OCI-LY7 (cell line): ENCODE measurements at regions not wholly inside any gene's neighbourhood (a gene's known extent, or its start where the extent isn't known, plus 50 kb on each side); places are given as distances from the start of the nearest gene placed in this dataset.

Source experiments
- BruUV-seq: library from RNA; stranded (reverse); fragments of 400-500 nt; replicated peaks from 2 replicates; lab custom pipeline; 2021; lab: Mats Ljungman, UMichigan
- CTCF ChIA-PET: fragments of 300-600 bp; sonication (Branson Sonifier 250); formaldehyde crosslinking; loops from one replicate; lab custom pipeline; 2022; ENCODE audit warnings: antibody characterized with exemption; ENCODE audit not compliant: unreplicated experiment; lab: Charles Lee
- POLR2A ChIA-PET: fragments of 300-600 bp; sonication (Branson Sonifier 250); formaldehyde crosslinking; loops from one replicate; lab custom pipeline; 2022; ENCODE audit warnings: antibody characterized with exemption; lab: Charles Lee
- DNase-seq: peaks from one replicate; pipeline ENCODE4 v3.0.0-alpha.2; 2015; ENCODE audit warnings: low spot score
- H2AFZ ChIP-seq: fragments of 200-600 bp; sonication (generic), shearing (Covaris generic); 2 replicates; pipeline ENCODE4 v1.6.1; 2014; ENCODE audit warnings: mild to moderate bottlenecking, antibody characterized with exemption, low read length, moderate library complexity
- H3K27ac ChIP-seq: fragments of 200-600 bp; sonication (generic); 2 replicates; pipeline ENCODE4 v1.5.1; 2014; ENCODE audit warnings: mixed run types, low read depth, mild to moderate bottlenecking, moderate library complexity, low read length, inconsistent platforms; ENCODE audit not compliant: poor library complexity, severe bottlenecking
- H3K36me3 ChIP-seq: fragments of 200-600 bp; sonication (generic); 2 replicates; pipeline ENCODE4 v1.6.1; 2014; ENCODE audit warnings: mild to moderate bottlenecking, antibody characterized with exemption, low read length, moderate library complexity, mixed read lengths; ENCODE audit not compliant: insufficient read depth
- H3K4me1 ChIP-seq: fragments of 200-600 bp; sonication (generic); 2 replicates; pipeline ENCODE4 v1.5.1; 2014; ENCODE audit warnings: mild to moderate bottlenecking, low read length; ENCODE audit not compliant: insufficient read depth, poor library complexity, severe bottlenecking
- H3K4me2 ChIP-seq: fragments of 200-600 bp; sonication (generic); 2 replicates; pipeline ENCODE4 v1.6.1; 2014; ENCODE audit warnings: mild to moderate bottlenecking, low read length
- H3K4me3 ChIP-seq: fragments of 200-600 bp; sonication (generic); 2 replicates; pipeline ENCODE4 v1.5.1; 2014; ENCODE audit warnings: mild to moderate bottlenecking, low read depth, low read length; ENCODE audit not compliant: poor library complexity, severe bottlenecking
- H3K79me2 ChIP-seq: fragments of 200-600 bp; sonication (generic); 2 replicates; pipeline ENCODE4 v1.6.1; 2016; ENCODE audit warnings: low read depth, mild to moderate bottlenecking, low read length, moderate library complexity, mixed read lengths; ENCODE audit not compliant: insufficient read depth
- H3K9me2 ChIP-seq: fragments of 200-600 bp; sonication (generic); 2 replicates; pipeline ENCODE4 v1.6.1; 2016; ENCODE audit warnings: mild to moderate bottlenecking, low read length, mixed read lengths; ENCODE audit not compliant: insufficient read depth
- H3K9me3 ChIP-seq: fragments of 200-600 bp; sonication (generic); 2 replicates; pipeline ENCODE4 v1.6.1; 2014; ENCODE audit warnings: mild to moderate bottlenecking, mixed run types, low read length, mixed read lengths
- H4K20me1 ChIP-seq: fragments of 200-600 bp; sonication (generic); 2 replicates; pipeline ENCODE4 v1.6.1; 2014; ENCODE audit warnings: mild to moderate bottlenecking, antibody characterized with exemption, low read length, moderate library complexity, mixed read lengths; ENCODE audit not compliant: insufficient read depth
- EZH2phosphoT487 ChIP-seq: fragments of 200-600 bp; sonication (generic); IDR thresholded peaks from 2 replicates; pipeline ENCODE4 v1.6.1; 2018; ENCODE audit warnings: low read depth, borderline replicate concordance, mild to moderate bottlenecking, mixed run types, antibody characterized with exemption, low read length, moderate library complexity, mixed read lengths
- intact Hi-C: fragments of 100-400 bp; cut with micrococcal nuclease; formaldehyde crosslinking; loops from one replicate; pipeline ENCODE4 v1.10.0; 2022; ENCODE audit not compliant: unreplicated experiment
- TF ChIP-seq, protein P1 (sequence below): fragments of 200-600 bp; sonication (generic); conservative IDR thresholded peaks from 2 replicates; pipeline ENCODE4 v1.5.1; 2014; ENCODE audit warnings: mild to moderate bottlenecking, antibody characterized with exemption, low read length, moderate library complexity, mixed read lengths

DNA sequence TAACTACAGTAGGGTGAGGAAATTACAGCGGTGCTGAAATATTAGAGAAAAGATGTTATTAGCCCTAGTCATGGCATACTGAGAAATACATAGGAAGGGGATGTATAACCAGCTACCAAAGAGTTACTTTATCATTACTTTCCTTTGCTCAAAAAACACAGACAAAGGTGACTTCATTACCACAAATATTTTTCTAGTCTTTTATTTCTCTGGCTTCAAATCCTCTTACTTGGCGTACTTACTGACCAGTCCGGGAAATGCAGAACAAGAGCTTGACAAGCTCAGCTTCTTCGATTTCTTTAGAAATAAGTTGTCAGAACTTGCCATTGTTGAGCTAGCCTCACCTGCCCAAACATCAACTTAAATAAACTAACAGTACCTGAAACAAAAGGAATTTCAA, 142.1 kb upstream of the TMCO5A start:
- Histone ChIP-seq H3K36me3 (no peaks in the 10 kb centered on the region), H3K9me2 (no peaks in the 10 kb centered on the region), H3K79me2 (no peaks in the 10 kb centered on the region), H3K4me2 (no peak overlapping the region), H3K4me1 (no peaks in the 10 kb centered on the region), H3K9me3 (no peaks in the 10 kb centered on the region), H3K4me3 (no peak overlapping the region), H3K27ac (no peak overlapping the region), H2AFZ (no peak overlapping the region), H4K20me1 (no peaks in the 10 kb centered on the region)
- no peak for DNase-seq
- TF ChIP-seq, protein P1, sequence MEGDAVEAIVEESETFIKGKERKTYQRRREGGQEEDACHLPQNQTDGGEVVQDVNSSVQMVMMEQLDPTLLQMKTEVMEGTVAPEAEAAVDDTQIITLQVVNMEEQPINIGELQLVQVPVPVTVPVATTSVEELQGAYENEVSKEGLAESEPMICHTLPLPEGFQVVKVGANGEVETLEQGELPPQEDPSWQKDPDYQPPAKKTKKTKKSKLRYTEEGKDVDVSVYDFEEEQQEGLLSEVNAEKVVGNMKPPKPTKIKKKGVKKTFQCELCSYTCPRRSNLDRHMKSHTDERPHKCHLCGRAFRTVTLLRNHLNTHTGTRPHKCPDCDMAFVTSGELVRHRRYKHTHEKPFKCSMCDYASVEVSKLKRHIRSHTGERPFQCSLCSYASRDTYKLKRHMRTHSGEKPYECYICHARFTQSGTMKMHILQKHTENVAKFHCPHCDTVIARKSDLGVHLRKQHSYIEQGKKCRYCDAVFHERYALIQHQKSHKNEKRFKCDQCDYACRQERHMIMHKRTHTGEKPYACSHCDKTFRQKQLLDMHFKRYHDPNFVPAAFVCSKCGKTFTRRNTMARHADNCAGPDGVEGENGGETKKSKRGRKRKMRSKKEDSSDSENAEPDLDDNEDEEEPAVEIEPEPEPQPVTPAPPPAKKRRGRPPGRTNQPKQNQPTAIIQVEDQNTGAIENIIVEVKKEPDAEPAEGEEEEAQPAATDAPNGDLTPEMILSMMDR: no peak
- no peak for TF ChIP-seq EZH2phosphoT487
- BruUV-seq: no TSS peak
- intact Hi-C loops: loop anchor here (5.0 kb wide), 1 partner anchor 50 kb away; no protein-coding TSS in a partner anchor
- CTCF ChIA-PET: no interaction called here
- POLR2A ChIA-PET: no interaction called here

DNA sequence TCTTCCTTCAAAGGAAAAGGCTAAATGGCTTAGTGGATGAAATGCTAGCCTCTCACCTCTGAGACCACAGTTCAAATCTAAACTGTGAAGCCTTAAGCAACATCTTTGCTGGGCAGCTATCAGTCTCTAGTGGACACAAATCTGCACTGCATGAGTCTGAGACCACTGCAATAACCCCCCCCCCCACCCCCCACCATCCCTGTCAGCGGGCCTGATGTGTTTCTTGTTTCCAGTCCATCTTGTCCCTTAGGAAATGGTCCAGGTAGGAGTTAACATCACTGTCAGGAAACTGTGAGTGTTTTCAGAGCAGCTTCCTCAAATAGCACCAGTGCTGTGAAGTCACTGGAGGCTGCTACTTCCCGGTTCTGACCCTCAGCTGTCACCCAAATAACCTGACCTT, 140.6 kb upstream of the TMCO5A start:
- Histone ChIP-seq H3K27ac (no peak overlapping the region), H3K36me3 (no peaks in the 10 kb centered on the region), H3K9me3 (no peaks in the 10 kb centered on the region), H2AFZ (no peak overlapping the region), H3K4me1 (no peaks in the 10 kb centered on the region), H3K4me2 (no peak overlapping the region), H3K79me2 (no peaks in the 10 kb centered on the region), H3K9me2 (no peaks in the 10 kb centered on the region), H4K20me1 (no peaks in the 10 kb centered on the region), H3K4me3 (no peak overlapping the region)
- POLR2A ChIA-PET: interaction anchor here (0.6 kb wide), 1 partner anchor 851 kb away, joined by 3 read pairs; no protein-coding TSS in a partner anchor
- no TSS peak for BruUV-seq
- TF ChIP-seq, protein P1: no peak
- TF ChIP-seq EZH2phosphoT487: no peak
- CTCF ChIA-PET: no interaction called here
- DNase-seq: no peak
- intact Hi-C loops: loop anchor here (5.0 kb wide), 1 partner anchor 52 kb away; no protein-coding TSS in a partner anchor

DNA sequence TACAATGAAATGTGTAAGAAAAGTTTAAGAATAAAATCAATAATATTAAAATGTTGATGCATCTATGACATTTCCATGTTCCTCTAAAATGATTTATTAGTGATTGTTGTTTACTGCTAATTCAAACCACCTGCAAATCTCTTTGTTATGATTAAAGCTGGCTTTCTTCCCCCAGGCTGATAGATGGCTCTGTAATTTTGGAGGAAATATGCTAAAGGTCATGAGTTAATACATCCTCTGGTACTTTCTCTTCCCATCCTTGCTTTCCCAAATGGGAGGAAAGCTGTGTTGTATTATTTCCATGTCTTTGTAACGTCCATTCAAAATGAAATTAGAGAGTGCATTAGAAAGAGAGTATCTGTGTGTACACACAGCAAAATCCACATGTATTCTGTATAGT, 139.5 kb upstream of the TMCO5A start:
- no peak overlapping the region for H2AFZ ChIP-seq
- DNase-seq: no peak
- H3K9me2 ChIP-seq: no peaks in the 10 kb centered on the region
- H3K36me3 ChIP-seq: no peaks in the 10 kb centered on the region
- BruUV-seq: no TSS peak
- H4K20me1 ChIP-seq: no peaks in the 10 kb centered on the region
- ChIA-PET POLR2A (interaction anchor here (1.0 kb wide), 1 partner anchor 26 kb away, joined by 3 read pairs; no protein-coding TSS in a partner anchor), CTCF (no interaction called here)
- H3K4me3 ChIP-seq: no peak overlapping the region
- H3K4me1 ChIP-seq: no peaks in the 10 kb centered on the region
- intact Hi-C loops: loop anchor here (5.0 kb wide), 1 partner anchor 53 kb away; no protein-coding TSS in a partner anchor
- no peaks in the 10 kb centered on the region for H3K79me2 ChIP-seq
- no peaks in the 10 kb centered on the region for H3K9me3 ChIP-seq
- no peak overlapping the region for H3K27ac ChIP-seq
- TF ChIP-seq, protein P1: no peak
- no peak for TF ChIP-seq EZH2phosphoT487
- H3K4me2 ChIP-seq: no peak overlapping the region
